ENCODE measurements at regions not wholly inside any gene's neighbourhood (a gene's known extent, or its start where the extent isn't known, plus 50 kb on each side); places are given as distances from the start of the nearest gene placed in this dataset.
"Not testable (repeated sequence)": the region's sequence is repeated elsewhere in the genome, so short reads cannot be mapped to it uniquely, and the experiment has no call there.

DNA sequence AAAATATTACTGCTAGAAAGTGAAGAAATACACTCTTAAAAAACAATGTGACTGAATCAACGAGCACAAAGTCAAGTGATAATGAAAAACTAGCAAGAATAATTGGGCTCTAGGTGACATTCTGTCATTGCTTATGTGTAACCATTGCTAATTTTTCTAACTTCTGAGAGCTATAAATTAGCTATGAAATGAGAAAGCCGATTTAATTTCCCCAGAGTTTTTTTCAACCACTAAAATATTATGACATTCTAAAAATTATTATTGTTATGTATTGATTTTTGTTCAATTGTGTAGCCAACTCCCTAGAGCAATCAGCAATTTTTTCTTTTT lies 458.6 kb upstream of the ATXN8OS start:
- DNase-seq = no peak

DNA sequence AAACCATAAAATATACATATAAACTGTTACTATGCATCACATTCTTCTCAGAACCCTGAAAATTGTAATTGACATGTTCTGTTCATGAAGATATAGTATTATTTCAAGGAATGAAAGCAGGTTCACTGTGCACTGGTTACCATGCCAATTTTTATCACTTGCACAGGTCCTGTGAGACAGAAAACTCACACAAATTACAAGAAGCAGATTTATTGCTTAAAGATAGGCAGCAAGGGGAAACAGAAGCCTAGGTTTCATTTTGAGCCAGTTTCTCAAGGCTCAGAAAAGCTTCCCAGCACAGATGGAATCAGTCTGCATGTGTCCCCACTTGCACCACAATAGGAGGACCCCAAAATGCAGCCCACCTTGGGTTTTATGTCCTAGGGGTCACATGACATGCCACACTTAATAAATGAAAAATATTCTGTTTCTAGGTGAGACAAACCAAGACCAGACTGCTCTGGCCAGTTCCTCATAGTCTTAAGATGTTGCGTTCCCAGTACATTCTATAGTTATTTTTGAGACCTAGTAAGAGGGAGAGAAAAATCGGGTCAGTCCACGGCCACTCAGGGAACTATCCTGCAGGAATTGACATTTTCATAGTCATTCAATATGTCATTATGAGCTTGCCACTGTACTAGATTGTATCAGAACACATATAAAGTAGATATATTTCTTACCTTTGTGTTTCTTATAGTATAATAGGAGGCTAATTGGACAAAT lies 459.1 kb upstream of the ATXN8OS start:
- no peak for DNase-seq

DNA sequence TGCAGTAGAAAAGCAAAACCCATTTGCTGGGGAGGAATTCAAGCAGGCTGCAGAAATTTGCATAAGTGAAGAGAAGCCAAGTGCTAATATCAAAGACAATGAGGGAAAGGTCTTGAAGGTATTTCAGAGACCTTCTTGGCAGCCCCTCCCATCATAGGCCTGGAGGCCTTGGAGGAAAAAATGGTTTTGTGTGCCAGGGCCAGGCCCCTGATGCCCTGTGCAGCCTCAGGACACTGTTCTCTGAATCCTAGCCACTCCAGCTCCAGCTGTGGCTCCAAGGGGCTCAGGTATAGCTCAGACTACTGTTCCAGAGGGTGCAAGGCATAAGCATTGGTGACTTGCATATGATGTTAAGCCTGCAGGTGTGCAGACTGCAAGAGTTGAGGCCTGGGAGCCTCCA lies 463.2 kb upstream of the ATXN8OS start:
- no peak for DNase-seq

DNA sequence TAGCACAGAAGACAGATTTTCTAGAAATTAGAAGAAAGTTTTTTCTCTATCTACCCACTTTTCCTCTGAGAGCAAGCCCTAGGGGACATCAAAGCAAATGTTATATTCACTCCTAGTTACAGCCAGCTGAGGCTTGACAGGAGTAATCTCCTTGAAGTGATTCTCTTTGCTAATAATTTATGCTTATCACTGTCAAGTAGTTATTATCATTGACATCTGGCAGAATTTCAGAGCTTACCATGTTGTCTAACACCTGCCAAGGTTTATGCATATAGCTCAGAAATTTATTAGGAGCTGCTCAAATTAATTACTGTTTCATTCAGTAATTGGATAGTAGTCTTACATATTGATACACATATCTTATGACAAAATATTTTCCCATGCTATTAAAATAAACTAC lies 465.9 kb upstream of the ATXN8OS start:
- DNase-seq = no peak

DNA sequence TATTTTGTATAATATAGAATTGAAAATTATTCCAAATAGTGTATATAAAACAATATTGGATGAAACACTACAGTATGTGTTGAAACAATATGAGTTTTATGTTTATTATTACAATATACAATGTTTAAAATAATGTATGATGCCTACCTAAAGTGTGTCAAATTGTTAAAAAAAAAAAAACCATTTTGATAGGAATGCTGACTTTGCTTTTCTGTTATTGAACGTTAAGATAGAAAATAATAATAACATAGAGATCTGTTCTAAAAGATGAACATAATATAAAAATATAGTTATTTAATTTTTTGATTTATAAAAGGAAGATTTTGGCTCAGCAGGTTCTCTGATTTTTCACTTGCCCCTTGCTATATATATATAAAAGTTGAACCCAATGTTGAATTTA lies 474.6 kb upstream of the ATXN8OS start:
- DNase-seq = no peak

DNA sequence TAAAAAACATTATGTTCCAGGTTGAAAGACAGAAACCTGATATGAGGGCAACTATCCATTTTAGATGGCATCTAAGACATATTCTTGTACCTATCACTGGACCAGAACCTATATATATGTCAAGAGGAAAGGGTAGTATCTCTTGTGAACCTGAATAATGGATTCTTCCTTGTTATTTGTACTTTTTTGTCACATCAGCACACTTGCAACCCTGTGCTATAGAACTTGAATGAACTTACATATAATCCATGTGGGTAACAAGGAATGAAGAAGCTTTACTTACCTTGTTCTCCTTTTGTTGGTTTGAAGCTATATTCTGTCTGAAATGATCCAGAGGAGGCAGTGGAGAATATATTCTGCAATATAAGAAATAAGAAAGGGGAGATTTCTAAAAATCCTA lies 483.7 kb upstream of the ATXN8OS start:
- no peak for DNase-seq

DNA sequence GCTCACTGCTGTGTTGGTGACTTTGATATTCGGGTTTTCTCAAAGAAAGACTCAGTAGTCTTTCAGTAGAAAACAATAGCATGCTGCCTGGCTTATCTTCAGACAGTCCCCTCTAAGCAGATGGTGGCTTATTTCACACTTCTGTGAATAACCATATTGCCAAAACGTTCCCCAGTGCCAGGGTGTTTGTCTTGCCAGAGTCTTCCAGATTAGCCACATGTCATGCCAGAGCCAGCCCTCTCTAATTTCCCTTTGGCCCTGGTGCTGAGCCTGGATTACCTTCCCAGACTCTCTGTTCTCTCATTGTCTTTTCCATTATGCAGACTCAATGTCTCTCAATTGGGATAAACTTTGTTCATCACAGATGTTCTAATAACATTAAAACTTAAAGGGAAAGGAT lies 488.0 kb upstream of the ATXN8OS start:
- DNase-seq = no peak

DNA sequence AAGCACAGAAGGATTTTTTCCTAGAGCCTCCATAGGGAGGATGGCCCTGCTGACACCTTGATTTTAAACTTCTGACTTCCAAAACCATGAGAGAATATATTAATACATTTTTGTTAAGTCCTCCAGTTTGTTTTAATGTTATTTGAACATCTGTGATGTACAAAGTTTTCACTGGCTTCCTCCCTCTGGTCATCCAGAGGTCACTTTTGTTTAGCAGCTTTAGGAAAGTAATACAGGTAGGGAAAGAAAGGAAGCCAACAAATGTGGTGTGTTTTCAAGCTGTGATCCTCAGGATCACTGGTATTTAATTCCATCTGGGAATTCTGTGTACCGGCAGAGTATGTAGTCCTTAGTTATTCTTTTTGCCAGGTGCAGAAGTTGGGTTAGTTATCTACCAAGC lies 488.8 kb upstream of the ATXN8OS start:
- DNase-seq = no peak

DNA sequence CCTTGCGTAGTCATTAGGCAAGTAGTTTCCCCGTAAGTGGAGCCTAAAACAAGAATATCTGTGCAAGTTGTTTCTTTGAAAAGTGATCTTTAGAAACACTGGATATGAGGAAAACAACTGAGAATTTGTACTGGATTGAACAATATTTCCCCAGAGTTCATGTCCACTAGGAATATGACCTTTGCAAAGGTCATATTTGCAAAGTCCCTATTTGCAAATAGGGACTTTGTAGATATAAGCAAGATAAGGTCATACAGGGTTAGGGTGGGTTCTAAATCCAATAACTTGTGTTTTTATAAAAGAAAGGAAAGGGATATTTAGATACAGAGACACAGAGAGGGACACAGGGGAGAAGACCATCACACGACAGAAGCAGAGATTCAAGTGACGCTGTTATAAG lies 489.2 kb upstream of the ATXN8OS start:
- no peak for DNase-seq

DNA sequence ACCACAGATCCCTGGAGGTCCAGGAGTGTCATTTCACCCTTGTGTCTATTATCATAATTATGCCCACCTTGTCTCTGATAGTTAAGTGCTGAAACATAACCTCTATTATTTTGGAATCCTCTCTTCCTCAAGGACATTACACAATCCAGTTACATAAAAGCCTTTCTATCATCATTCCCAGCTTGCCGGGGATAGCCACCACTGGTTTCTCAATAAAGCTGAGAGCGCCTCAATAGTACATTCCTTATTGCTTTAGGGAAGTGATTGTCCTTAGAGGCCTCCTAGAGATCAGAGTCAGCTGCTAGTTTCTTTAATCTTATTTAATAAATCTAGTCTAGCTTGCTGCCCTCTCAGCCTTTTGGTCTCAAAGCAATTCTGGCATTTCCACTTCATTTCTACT lies 490.0 kb upstream of the ATXN8OS start:
- no peak for DNase-seq

DNA sequence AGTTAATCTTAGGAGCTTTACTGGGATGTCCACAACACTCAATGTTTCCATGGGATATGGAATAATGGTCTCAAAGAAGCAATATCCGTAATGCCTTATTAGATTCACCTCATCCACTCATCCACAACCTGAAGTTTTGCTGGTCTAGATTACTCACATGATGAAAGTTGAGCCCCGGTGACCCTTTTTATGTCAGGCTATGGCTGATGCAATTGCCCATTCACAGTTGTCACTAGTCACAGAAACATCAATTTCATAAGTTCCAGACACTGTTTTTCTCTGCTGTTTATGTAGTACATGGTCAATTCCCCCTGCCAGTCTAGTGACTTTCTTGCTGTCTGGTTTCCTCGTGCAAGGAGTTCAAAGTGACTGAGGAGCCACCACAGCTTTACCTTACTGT lies 491.2 kb upstream of the ATXN8OS start:
- no peak for DNase-seq

DNA sequence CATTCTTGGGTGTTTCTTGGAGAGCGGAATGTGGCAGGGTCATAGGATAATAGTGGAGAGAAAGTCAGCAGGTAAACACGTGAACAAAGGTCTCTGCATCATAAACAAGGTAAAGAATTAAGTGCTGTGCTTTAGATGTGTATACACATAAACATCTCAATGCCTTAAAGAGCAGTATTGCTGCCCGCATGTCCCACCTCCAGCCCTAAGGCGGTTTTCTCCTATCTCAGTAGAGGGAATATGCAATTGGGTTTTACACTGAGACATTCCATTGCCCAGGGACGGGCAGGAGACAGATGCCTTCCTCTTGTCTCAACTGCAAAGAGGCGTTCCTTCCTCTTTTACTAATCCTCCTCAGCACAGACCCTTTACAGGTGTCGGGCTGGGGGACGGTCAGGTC lies 492.6 kb upstream of the ATXN8OS start:
- not testable (repeated sequence) for DNase-seq

DNA sequence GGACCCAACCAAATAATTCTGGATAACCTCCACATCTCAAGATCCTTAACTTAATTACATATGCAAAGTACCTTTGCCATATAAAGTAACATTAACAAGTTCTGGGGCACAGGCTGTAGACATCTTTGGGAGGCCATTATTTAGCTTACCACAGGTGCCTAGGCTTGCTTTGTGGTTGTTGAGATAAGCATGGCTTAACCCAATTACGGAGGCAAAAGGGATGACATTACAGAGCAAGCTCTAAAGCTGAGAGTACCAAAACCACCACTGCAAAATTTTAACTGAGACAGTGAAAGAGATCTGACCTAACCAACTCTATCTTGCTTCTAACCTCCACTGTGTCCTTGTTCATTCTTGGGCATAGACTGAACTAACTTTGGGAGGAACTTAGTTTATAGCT lies 502.9 kb upstream of the ATXN8OS start:
- no peak for DNase-seq

DNA sequence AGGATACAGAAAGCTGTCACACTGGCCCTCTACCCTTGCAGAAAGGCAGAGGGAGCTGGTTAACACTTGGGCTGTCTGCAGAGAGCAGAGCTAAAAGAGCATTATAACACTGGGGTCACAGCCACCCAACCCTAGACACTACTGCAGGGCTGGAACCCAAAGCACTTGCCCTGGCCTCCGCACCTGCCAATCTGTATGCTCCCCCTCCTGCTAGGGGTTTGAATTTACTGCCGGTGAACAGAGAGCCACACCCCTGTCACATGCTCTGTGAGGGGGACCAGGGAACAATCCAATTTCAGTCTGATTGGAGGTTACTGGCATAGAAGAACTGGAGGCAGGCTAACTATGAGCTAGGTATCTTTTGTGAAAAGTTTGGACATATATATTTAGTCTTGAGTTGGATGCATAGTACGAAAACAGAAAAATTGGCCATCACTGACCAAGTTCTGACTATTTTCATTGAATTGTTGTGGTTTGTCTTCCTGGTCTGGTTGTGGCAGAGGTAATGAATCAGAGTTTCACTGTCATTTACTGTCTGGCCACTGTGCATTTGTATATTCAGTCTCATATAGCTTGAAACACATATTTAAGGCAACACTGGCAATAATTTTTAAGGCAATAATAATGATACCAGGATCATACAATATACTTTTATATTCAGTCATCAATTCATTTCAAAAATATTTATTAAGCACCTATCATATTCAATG lies 504.3 kb upstream of the ATXN8OS start:
- DNase-seq = no peak

DNA sequence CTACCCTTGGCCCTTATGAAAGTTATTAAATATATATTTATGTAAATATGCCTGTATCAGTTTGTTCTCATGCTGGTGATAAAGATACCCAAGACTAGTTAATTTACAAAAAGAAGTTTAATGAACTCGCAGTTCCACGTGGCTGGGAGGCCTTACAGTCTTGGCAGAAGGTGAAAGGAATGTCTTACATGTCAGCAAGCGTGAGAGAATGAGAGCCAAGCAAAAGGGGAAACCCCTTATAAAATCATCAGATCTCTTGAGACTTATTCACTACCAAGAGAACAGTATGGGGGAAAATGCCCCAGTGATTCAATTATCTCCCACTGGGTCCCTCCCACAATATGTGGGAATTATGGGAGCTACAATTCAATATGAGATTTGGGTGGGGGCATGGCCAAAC lies 506.0 kb upstream of the ATXN8OS start:
- no peak for DNase-seq

DNA sequence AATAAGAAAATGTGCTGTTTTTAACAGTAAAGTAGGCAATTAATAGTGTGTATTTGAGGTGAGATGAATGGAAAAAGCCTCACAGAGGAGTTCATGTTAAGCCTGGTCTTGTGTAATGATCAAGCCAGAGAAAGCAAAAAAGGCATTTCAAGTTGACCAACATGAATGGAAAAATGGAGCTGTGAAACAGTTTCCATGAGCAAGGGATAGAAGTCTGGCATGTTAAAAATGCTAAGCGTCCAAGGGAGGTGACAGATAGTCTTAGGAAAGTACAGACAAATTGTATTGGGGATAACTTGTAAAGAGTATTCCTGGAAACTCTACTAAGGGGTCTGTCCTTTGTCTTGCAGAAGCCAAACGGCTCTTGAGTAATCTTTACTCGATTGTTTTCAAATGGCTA lies 506.8 kb upstream of the ATXN8OS start:
- DNase-seq = no peak

DNA sequence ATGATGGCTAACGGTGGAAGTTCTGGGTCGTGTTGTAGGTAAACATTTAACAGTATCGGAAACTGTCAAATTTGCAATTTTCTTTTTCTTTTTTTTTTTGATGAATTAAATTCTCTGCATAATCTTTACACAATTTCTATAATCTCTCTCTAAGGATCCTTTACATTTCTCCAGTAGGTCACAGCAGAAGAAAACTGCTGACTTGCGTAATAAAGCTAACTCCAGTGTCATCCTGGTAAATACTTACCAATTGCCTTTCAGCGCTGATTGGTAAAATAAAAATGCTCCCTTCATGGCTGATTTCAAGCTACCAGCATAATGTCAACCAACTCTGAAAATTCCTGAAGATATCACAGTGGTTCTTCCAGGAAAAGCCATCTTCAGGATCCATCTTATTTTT lies 510.5 kb upstream of the ATXN8OS start:
- DNase-seq = no peak

DNA sequence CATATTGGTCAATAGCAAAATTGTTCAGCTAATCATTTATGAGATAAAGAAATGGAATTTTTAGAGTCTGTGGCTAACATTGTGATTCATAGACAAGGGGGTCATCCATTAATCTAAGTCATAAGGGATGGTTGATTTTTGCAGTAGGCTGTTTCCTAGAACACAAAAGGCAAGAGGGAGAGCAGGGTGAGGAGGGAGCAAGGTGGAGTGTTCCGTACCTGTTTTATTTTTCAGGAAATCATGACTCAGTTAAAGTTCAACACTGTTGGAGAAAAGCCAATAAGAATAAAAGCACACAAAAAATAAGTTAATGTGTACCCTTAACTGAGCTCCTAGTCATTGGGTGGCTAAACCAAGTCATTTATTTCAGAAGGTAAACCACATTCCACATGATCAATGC lies 512.4 kb upstream of the ATXN8OS start:
- DNase-seq = no peak

DNA sequence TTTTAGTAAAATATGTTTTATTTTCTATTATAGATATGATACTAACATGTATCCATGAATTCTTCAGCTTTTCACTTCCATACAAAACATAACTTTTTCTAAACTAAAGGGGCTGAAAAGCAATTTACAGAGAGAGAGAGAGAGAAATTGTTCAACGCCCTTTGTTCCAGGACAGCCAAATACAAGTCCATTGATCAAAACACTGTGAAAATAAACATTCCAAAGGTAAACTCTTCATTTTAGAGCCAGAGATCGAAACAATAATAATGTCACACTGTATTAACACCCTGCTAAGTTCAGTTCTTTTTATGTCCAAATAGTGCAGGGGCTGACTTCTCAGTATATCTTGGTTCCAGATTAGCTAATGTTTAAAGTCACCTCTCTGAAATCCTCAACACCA lies 516.2 kb upstream of the ATXN8OS start:
- no peak for DNase-seq

DNA sequence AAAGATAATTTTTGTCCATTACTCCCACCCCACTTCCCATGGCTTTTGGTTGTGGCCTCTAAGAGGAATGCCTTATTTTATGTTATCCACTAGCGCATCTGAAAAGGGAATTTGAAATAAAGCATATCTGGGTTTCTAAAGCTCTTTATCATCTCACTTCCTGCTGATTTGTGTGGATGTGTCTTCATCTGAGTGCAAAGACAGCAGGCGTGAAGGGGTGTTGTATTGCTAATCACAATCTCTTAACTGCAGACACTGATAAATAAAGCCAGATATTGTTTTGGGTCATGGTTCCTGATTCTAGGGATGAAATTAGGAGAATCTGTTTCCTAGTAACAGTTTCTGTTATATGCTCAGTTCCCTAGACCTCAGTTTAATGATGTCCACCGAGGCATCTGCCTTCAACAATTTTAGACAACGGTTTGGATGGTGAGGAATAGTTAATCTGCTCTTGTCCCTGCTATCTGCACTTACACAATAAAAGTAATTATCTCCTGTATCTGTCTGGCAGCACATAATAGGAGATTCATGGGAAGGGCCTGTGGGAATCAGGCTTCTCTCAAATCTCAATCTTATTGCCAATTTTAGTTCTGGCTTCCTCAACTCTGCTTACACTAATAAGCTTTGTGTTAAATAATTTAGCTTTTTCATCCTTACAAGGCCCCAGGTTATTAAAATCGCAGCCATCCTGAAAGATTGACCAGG lies 517.9 kb upstream of the ATXN8OS start:
- no peak for DNase-seq

DNA sequence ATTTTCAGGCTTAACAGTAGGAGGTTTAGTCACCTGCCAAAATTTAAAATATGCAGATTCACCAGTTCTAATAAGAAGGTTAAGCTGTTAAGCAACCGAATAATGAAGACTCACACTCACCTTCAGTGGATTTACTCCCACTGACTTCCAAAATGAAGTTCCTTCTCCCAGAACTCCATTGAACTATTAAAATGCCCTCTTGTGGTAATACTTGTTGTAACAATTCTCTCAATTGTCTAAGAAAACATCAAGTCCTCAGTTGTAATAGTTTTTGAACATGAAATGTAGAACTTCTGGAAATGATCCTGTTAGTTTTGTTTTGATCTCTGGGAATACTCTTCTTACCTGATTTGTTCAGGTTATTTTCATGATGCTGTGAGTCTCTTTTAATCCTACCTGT lies 522.0 kb upstream of the ATXN8OS start:
- no peak for DNase-seq

DNA sequence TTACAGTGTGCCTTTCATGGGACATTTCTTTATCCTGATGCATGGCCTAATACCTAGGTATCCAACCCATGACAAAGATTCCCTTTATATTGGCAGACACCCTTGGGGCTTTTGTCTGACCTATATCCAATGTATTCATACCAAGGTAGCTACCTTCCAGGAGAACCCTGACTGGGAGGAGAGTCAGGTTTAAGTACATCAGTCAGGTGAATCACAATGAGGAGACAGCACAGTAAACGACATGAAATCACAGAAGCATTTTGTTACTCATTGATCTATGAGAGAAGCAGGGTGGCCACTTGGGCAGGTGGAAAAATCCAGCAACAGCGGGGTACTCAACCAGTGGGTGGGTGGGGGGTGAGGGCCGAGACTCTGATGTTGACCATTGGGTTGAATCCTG lies 527.4 kb upstream of the ATXN8OS start:
- no peak for DNase-seq

DNA sequence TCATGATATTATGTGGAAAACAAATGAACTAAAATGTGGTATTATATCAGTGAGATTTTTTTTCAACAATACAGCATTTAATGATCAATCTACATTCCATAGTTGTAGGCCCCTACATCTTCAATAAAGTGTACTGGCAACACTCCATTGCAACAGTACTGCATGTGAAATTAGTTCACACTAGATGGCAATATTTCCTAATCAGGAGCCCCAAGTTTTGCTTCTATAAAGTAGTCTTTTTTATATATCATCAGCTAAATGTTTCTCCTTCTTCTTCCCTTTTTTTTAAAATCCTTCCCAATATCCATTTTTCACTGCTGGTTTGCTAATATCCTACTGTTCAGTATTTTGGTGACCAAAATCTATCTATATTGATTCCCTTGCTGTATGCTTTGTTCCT lies 528.3 kb upstream of the ATXN8OS start:
- no peak for DNase-seq

DNA sequence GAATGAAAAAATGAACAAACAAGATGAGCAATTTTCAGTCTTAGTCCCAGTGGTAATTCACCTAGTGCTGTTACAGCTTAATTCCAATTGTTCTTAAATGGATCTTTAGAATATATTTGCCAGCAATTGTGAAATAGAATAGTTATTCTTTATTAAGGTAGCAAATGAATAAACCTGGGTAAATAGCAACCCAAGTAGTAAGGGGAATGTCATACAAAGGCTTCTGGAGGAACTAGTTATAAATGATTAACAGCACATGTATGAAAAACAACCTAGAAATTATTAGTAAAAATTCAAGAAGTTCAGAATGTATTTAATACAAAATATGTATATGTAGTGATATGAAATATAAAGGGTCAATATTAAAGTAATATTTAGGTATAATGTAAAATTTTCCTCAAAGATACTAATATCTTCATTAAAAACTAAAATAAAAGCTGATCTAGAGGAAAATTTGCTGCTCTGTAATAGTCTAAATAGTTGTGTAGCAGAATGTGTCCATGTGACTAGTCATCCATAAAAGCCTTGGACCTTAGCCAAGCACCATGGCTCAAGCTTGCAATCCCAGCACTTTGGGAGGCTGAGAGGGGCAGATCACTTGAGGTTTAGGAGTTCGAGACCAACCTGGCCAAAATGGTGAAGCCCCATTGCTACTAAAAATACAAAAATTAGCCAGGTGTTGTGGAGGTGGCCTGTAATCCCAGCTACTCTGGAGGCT lies 535.9 kb upstream of the ATXN8OS start:
- no peak for DNase-seq

Data from CD4-positive, alpha-beta T cell treated with Interferon alpha-2 for 1 hour (primary cell).